Cardiac fibroblast (primary cell): ENCODE measurements at regions not wholly inside any gene's neighbourhood (a gene's known extent, or its start where the extent isn't known, plus 50 kb on each side); places are given as distances from the start of the nearest gene placed in this dataset.

Experiments used
- DNase-seq, 2 donors: peaks; one replicate each; pipeline versions ENCODE4 v3.0.0 to v3.0.0-alpha.2; 2010; ENCODE audit warnings: low read depth in 2 of 2
- H3K4me3 ChIP-seq, 2 donors: replicated peaks in 1 of 2; 1 replicate in 1 of 2; 2 replicates in 1 of 2; pipeline ENCODE4 v1.5.1; 2011; ENCODE audit warnings: low read depth in 2 of 2, low read length in 2 of 2, mild to moderate bottlenecking in 2 of 2, moderate library complexity in 1 of 2
- TF ChIP-seq, protein P1 (sequence below): IDR thresholded peaks from one replicate; pipeline ENCODE4 v1.5.1; 2011; ENCODE audit warnings: low read depth, mild to moderate bottlenecking, low read length, inconsistent platforms

DNA sequence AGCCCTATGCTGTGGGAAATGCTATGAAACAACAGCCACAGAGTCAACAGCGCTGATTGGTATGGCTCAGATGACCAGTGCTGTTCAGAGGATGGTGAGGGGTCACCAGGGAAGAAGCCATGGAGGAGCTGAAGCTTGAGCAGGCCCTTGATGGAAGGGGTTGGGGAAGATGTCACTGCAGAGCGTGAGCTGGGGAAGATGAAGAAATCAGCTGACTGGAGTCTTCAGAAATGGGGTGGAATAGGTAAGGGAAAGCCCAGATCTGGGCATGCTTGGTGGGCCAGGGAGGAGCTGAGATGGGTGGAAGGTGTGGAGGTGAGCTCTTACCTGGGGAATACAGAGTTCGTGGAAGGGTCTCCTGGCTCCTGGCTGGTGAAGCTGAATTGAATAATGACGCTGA is 105.4 kb upstream of the PLET1 start:
- TF ChIP-seq, protein P1, sequence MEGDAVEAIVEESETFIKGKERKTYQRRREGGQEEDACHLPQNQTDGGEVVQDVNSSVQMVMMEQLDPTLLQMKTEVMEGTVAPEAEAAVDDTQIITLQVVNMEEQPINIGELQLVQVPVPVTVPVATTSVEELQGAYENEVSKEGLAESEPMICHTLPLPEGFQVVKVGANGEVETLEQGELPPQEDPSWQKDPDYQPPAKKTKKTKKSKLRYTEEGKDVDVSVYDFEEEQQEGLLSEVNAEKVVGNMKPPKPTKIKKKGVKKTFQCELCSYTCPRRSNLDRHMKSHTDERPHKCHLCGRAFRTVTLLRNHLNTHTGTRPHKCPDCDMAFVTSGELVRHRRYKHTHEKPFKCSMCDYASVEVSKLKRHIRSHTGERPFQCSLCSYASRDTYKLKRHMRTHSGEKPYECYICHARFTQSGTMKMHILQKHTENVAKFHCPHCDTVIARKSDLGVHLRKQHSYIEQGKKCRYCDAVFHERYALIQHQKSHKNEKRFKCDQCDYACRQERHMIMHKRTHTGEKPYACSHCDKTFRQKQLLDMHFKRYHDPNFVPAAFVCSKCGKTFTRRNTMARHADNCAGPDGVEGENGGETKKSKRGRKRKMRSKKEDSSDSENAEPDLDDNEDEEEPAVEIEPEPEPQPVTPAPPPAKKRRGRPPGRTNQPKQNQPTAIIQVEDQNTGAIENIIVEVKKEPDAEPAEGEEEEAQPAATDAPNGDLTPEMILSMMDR = no peak
- DNase-seq = no peak
- no peak overlapping the region for H3K4me3 ChIP-seq

DNA sequence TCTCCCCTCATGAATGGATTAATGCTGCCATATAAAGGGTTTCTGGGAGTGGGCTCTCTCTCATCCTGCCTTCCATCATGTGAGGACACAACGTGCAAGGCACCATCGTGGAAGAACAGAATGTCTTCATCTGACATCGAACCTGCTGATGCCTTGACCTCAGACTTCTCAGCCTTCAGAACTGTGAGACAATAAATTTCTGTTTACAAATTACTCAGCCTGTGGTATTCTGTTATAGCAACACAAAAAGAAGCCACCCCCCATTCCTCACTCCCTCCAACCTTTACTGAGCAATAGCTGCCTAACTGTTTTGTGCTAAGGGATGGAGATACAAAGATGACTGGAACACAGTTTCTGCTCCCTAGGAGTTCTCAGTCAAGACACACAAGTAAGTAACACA is 106.1 kb upstream of the PLET1 start:
- no peak overlapping the region for H3K4me3 ChIP-seq
- TF ChIP-seq, protein P1 = no peak
- DNase-seq = peak in 1 of 2 donors; percentile 44

DNA sequence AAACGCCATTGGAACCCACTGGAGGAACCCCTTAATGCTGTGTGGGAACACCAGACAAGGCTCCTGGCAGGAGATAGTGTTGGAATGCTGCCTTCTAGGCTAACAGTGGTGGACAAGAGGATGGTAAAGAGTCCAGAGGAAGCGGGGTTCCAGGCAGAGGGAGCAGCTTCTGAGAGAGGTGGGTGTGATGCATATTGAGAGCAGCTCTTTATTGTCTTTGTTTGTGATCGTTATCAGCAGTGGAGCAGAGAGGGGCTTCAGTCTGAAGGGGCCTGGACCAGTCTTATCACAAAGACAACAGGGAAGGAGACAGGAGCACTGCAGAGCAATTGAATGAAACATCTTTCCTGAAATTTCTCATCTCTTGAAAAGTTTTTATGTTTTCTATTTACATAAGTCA is 106.8 kb upstream of the PLET1 start:
- TF ChIP-seq, protein P1 = no peak
- H3K4me3 ChIP-seq = no peak overlapping the region
- no peak for DNase-seq

DNA sequence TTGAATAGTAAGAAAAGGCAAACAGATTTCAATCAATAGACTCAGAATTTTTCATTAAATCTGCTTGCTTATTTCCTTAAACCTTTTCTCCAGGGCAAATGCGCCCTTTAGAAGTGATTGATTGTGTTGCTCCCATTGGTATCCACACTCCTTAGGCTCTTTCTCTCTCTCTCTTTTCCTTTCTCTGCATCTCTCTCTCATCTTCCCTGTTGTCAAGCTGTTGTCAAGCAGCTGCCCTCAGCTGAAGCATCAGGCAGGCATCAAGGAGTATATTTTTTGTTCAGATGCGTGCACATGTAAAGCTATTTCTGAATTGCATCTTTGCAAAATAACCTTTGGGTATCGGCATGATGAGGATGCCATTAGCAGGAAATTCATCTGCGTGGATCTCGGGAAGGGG is 107.2 kb upstream of the PLET1 start:
- TF ChIP-seq, protein P1 = no peak
- DNase-seq = no peak
- H3K4me3 ChIP-seq = no peak overlapping the region

DNA sequence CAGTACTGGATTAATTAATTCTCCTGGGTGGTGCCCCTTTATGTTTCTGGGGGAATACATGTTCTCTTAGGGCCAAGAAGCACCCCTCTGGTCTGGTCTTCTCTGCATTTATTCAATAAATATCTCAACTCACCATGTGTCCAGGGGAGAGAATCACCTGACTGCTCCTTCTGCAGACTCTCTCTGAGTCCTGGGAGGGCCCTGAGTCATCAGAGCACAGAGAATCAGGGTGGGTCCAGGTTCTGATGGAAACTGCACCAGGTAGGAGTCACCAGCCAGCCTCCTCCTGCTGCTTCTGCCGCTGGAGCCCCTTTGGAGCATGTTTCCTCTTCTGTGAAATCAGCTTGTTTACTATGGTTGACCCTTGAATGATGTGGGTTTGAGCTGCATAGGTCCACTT is 107.7 kb upstream of the PLET1 start:
- no peak for DNase-seq
- no peak overlapping the region for H3K4me3 ChIP-seq
- TF ChIP-seq, protein P1 = no peak

DNA sequence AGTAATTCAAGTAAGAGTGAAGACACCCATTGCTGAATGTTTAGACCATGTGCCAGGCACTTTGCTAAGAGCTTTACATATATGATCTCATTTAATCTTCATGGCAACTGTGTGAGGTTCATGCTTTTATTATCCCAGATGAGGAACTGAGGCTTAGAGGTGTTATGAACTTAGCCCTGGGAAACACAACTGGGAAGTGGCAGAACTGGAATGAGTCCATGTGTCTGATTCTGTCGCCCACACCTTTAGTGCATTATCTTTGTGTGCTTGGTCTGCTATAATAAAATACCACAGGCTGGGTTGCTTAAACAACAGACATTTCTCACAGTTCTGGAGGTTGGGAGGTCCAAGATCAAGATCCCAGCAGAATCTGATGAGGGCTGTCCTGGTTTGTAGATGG is 108.7 kb upstream of the PLET1 start:
- no peak for DNase-seq
- TF ChIP-seq, protein P1 = no peak
- no peak overlapping the region for H3K4me3 ChIP-seq

DNA sequence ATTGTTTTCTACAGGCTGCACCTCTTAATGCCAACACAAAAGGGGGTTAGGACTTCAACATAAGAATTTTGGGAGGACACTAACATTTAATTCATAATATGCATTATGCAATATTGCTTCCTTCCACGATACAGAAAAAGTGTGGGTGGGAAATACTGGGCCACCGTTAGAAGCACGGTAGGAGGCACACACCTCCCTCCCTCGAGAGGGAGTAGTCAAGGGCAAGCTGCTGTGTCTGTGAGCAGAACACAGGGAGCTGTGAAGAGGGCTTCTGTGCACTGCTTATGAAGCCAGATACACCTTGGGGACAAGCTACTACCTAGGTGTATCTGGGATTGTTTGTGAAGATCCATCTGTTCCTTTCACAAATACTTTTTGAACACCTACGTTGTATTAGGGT is 109.3 kb upstream of the PLET1 start:
- no peak for DNase-seq
- no peak overlapping the region for H3K4me3 ChIP-seq
- TF ChIP-seq, protein P1 = no peak
